ENCODE measurements at regions not wholly inside any gene's neighbourhood (a gene's known extent, or its start where the extent isn't known, plus 50 kb on each side); places are given as distances from the start of the nearest gene placed in this dataset.

DNA sequence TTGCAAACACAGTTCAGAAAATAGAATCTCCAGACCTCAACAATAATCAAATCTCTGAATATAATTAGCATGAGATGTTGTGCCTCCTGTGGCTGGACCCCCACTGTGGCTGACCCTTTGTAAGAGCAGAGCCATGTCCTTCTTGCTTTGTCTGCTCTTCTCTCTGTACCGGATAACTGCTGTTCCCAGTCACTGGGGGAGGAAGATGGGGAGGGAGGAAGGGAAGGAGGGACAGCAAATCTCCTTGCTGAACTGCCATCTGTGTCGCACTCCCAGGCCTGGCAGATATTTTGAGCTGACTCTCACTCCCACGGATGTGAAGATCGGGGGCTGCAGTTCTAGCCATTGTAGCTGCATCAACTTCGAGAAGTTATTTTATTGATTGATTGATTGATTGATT, 319.0 kb upstream of the CXCR4 start:
- DNase-seq (ENCODE audit: low spot score in 2 of 2): no peak

DNA sequence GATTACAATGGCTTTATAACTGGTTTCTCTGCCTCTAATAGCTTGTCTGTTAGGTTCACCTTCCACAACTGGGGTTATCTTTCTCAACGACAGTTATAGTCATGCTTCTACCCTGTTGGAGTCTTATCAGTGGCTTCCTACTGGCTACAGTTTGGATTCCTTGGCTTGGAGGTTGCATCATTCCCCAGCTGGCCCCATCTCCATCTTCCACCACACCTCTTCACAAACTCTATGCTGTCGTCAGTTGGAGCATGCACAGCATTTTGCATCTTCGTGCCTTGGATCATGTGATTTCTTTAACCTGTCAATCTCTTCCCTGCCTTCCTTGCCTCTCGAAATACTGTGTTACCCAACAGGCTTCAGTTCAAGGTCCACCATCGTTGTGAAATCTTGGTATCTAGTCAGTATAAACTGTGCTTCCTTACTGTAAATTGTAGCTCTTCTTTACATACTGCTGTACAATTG, 316.3 kb upstream of the CXCR4 start:
- Histone ChIP-seq H3K4me3 (no peak overlapping the region), H3K27ac (no peak overlapping the region), H3K36me3 (no peaks in the 10 kb centered on the region), H3K4me1 (no peaks in the 10 kb centered on the region), H3K9me3 (no peaks in the 10 kb centered on the region), H3K27me3 (peaks cover 3% of the 10 kb centered on the region)
- 76% methylated on average over 5 of the region's 5 CpGs for WGBS
- TF ChIP-seq EP300 (IDR thresholded peaks at IDR 0.05) (no peak), POLR2AphosphoS5 (IDR thresholded peaks at IDR 0.05) (no peak), POLR2A (IDR thresholded peaks at IDR 0.05) (no peak)
- TF ChIP-seq, protein P1, sequence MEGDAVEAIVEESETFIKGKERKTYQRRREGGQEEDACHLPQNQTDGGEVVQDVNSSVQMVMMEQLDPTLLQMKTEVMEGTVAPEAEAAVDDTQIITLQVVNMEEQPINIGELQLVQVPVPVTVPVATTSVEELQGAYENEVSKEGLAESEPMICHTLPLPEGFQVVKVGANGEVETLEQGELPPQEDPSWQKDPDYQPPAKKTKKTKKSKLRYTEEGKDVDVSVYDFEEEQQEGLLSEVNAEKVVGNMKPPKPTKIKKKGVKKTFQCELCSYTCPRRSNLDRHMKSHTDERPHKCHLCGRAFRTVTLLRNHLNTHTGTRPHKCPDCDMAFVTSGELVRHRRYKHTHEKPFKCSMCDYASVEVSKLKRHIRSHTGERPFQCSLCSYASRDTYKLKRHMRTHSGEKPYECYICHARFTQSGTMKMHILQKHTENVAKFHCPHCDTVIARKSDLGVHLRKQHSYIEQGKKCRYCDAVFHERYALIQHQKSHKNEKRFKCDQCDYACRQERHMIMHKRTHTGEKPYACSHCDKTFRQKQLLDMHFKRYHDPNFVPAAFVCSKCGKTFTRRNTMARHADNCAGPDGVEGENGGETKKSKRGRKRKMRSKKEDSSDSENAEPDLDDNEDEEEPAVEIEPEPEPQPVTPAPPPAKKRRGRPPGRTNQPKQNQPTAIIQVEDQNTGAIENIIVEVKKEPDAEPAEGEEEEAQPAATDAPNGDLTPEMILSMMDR (IDR thresholded peaks at IDR 0.05): no peak
- DNase-seq (ENCODE audit: low spot score in 2 of 2): no peak

More for the DNA sequence above, 319.0 kb upstream of the CXCR4 start:
- Histone ChIP-seq H3K9me3 (no peaks in the 10 kb centered on the region), H3K4me3 (no peak overlapping the region), H3K27ac (no peak overlapping the region), H3K36me3 (no peaks in the 10 kb centered on the region), H3K27me3 (peaks cover 3% of the 10 kb centered on the region), H3K4me1 (no peaks in the 10 kb centered on the region)
- TF ChIP-seq POLR2AphosphoS5 (IDR thresholded peaks at IDR 0.05) (no peak), EP300 (IDR thresholded peaks at IDR 0.05) (no peak), POLR2A (IDR thresholded peaks at IDR 0.05) (no peak)
- TF ChIP-seq, protein P1 (IDR thresholded peaks at IDR 0.05): no peak
- whole genome bisulfite sequencing: 51% methylated on average over 5 of the region's 5 CpGs

DNA sequence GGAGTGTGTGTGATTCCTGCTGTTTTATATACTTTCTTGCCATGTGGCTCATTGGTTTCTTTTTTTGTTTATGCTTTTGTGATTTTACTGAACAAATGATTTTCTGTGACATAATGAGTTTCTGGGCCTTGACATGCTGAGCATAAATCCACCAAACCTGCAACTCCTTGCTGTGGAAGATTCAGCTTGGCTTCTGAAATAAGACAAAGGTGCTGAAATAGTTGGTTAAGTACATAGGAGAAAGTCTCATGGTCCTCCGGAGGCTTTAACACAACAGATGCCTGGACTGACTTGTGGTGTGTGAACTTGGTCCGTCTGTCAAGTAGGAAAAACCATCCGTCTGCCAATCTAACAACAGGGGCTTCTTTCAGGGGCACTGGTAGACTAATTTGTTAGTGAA, 315.3 kb upstream of the CXCR4 start:
- 92% methylated on average over 3 of the region's 3 CpGs for WGBS
- Histone ChIP-seq H3K4me3 (no peak overlapping the region), H3K9me3 (no peaks in the 10 kb centered on the region), H3K4me1 (no peaks in the 10 kb centered on the region), H3K36me3 (no peaks in the 10 kb centered on the region), H3K27me3 (no peaks in the 10 kb centered on the region), H3K27ac (no peak overlapping the region)
- TF ChIP-seq EP300 (IDR thresholded peaks at IDR 0.05): no peak
- no peak for TF ChIP-seq POLR2A (IDR thresholded peaks at IDR 0.05)
- TF ChIP-seq, protein P1 (IDR thresholded peaks at IDR 0.05): no peak
- no peak for DNase-seq (ENCODE audit: low spot score in 2 of 2)

DNA sequence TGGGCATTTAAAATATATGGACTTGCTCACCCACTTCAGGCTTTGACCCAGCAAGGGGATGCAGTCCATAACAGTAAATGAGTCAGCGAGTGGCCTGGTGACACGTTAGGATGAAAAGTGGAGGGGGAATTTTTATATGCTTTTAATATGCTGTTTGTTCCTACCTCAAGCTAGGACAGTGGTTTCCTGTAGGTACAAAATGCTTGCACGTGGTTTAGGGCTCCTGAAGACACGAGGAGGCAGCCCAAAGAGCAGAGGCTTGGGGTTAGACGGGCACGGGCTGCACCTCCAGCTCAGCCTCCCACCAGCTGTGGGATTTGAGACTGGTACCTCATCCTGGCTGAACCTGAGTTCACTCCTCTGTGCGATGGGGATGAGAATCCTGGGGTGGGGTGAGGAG, 306.2 kb upstream of the CXCR4 start:
- no peak for DNase-seq (ENCODE audit: low spot score in 2 of 2)
- WGBS: 47% methylated on average over 6 of the region's 7 CpGs

DNA sequence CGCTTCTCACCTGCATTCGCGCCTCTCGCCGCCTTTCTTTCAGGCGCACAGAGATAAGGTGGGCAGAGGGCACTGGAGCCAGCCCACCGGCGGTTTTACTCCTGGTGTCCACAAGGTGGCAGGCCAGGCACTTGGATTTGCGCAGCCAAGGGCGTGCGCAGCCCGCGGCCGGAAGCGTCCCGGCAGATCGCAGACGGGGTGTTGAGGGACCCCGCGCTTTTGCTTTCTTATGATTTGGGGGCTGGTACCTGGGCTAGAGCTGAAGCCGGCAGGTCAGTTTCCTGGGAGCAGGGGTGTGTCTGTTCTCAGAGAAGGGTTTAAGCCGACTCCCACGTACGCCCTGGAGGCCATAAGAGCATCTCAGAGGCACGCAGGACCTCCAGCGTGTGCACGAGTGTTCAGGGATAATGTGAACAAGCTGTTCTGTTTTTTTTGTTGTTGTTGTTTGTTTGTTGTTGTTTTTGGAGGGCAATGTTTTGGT, 305.6 kb upstream of the CXCR4 start:
- TF ChIP-seq POLR2A (IDR thresholded peaks at IDR 0.05) (no peak), EP300 (IDR thresholded peaks at IDR 0.05) (no peak), POLR2AphosphoS5 (IDR thresholded peaks at IDR 0.05) (no peak)
- TF ChIP-seq, protein P1 (IDR thresholded peaks at IDR 0.05): peak; percentile 13 to 83
- 3% methylated on average over 13 of the region's 27 CpGs for WGBS

More for the DNA sequence above, 306.2 kb upstream of the CXCR4 start:
- H3K9me3 ChIP-seq: no peaks in the 10 kb centered on the region
- TF ChIP-seq EP300 (IDR thresholded peaks at IDR 0.05) (no peak), POLR2A (IDR thresholded peaks at IDR 0.05) (no peak), POLR2AphosphoS5 (IDR thresholded peaks at IDR 0.05) (no peak)
- TF ChIP-seq, protein P1 (IDR thresholded peaks at IDR 0.05): no peak
- no peaks in the 10 kb centered on the region for H3K4me1 ChIP-seq
- H3K27ac ChIP-seq: no peak overlapping the region
- no peaks in the 10 kb centered on the region for H3K36me3 ChIP-seq
- no peak overlapping the region for H3K4me3 ChIP-seq
- H3K27me3 ChIP-seq: peaks cover 21% of the 10 kb centered on the region

More for the DNA sequence above, 305.6 kb upstream of the CXCR4 start:
- peak overlapping the region; percentile 35 for H3K4me3 ChIP-seq
- peak; percentile 66 to 87 for DNase-seq (ENCODE audit: low spot score in 2 of 2)
- H3K36me3 ChIP-seq: no peaks in the 10 kb centered on the region
- no peaks in the 10 kb centered on the region for H3K9me3 ChIP-seq
- no peaks in the 10 kb centered on the region for H3K4me1 ChIP-seq
- H3K27me3 ChIP-seq: peaks cover 21% of the 10 kb centered on the region
- H3K27ac ChIP-seq: no peak overlapping the region
